Lung (tissue), 11 donors: ENCODE measurements at regions not wholly inside any gene's neighbourhood (a gene's known extent, or its start where the extent isn't known, plus 50 kb on each side); places are given as distances from the start of the nearest gene placed in this dataset.

Experiments used
- ATAC-seq: fragments of 200-7000 bp; cut with Tn5 transposase; one replicate; pipeline ENCODE4 v1.9.1; 2020; ENCODE audit warnings: moderate number of reproducible peaks; ENCODE audit not compliant: insufficient read depth, low FRiP score
- DNase-seq, 3 donors: peaks; one replicate each; pipeline ENCODE4 v3.0.0-alpha.2; 2013 to 2017
- H3K27ac ChIP-seq, 2 donors: one replicate each; pipeline ENCODE4 v1.5.1; 2013; ENCODE audit warnings: mild to moderate bottlenecking in 2 of 2, moderate library complexity in 2 of 2, control low read depth in 1 of 2, inconsistent platforms in 1 of 2, low read depth in 1 of 2, low read length in 1 of 2
- H3K27me3 ChIP-seq, 3 donors: one replicate each; pipeline ENCODE4 v1.5.1; 2013; ENCODE audit warnings: low read length in 2 of 3; ENCODE audit not compliant: control insufficient read depth in 3 of 3, insufficient read depth in 3 of 3
- H3K36me3 ChIP-seq, 4 donors: one replicate each; pipeline ENCODE4 v1.5.1; 2013; ENCODE audit warnings: low read length in 4 of 4, mild to moderate bottlenecking in 1 of 4, moderate library complexity in 1 of 4; ENCODE audit not compliant: control insufficient read depth in 4 of 4, insufficient read depth in 4 of 4
- H3K4me1 ChIP-seq, 5 donors: one replicate each; pipeline ENCODE4 v1.5.1; 2013; ENCODE audit warnings: low read length in 5 of 5, mild to moderate bottlenecking in 2 of 5, moderate library complexity in 1 of 5; ENCODE audit not compliant: control insufficient read depth in 5 of 5, insufficient read depth in 5 of 5
- H3K4me3 ChIP-seq: one replicate; pipeline ENCODE4 v1.5.1; 2013; ENCODE audit warnings: mild to moderate bottlenecking, control low read depth, moderate library complexity
- H3K9ac ChIP-seq, 2 donors: one replicate each; pipeline ENCODE4 v1.5.1; 2013; ENCODE audit warnings: low read length in 2 of 2, control low read depth in 1 of 2; ENCODE audit not compliant: insufficient read depth in 1 of 2
- H3K9me3 ChIP-seq, 4 donors: one replicate each; pipeline ENCODE4 v1.5.1; 2013; ENCODE audit warnings: low read length in 3 of 4, mild to moderate bottlenecking in 1 of 4, moderate library complexity in 1 of 4; ENCODE audit not compliant: control insufficient read depth in 4 of 4, insufficient read depth in 3 of 4
- CTCF ChIP-seq: IDR thresholded peaks from 2 replicates; pipeline ENCODE4 v1.5.1; 2012; ENCODE audit warnings: mild to moderate bottlenecking; ENCODE audit errors: control extremely low read depth, extremely low read depth
- WGBS, 2 donors: extraction: QIAGEN DNeasy Blood & Tissue Kit; methylation state at CpG; one replicate each; pipeline ENCODE4 v1.1.7; 2013; 5-methylcytosine and 5-hydroxymethylcytosine counted together
- donor health status: control.
- donor health status: control.
- donor health status: Bipolar disorder and iron deficiency.
- donor health status: healthy.
- donor health status: DM: yes; HTN: yes; CAD: no.

- WGBS, 2 donors, result 73 to 82% methylated on average over 3 of the region's 3 CpGs
- Histone ChIP-seq H3K27me3 (no peaks in the 10 kb centered on the region), H3K36me3 (no peaks in the 10 kb centered on the region), H3K4me3 (no peak overlapping the region), H3K4me1 (no peaks in the 10 kb centered on the region), H3K9ac (no peak overlapping the region), H3K27ac (no peak overlapping the region), H3K9me3 (no peaks in the 10 kb centered on the region)
- TF ChIP-seq CTCF, result no peak
- ATAC-seq (no peak), DNase-seq (peak in 2 of 3 donors; percentile 40 to 64)
Measured at GRCh38 chr2:40964509-40965250, 512.8 kb upstream of the SLC8A1 start.

- no peak overlapping the region for H3K9ac ChIP-seq
- H3K9me3 ChIP-seq, result no peaks in the 10 kb centered on the region
- TF ChIP-seq CTCF, result no peak
- DNase-seq (no peak), ATAC-seq (no peak)
- WGBS, 2 donors, result 87 to 95% methylated on average over 4 of the region's 4 CpGs
- H3K4me3 ChIP-seq, result no peak overlapping the region
- no peaks in the 10 kb centered on the region for H3K36me3 ChIP-seq
- H3K27ac ChIP-seq, result no peak overlapping the region
- H3K27me3 ChIP-seq, result no peaks in the 10 kb centered on the region
- H3K4me1 ChIP-seq, result no peaks in the 10 kb centered on the region
Measured at GRCh38 chr2:40967451-40967850, 515.6 kb upstream of the SLC8A1 start.

- Histone ChIP-seq H3K27ac (no peak overlapping the region), H3K9ac (no peak overlapping the region), H3K4me3 (no peak overlapping the region), H3K4me1 (no peaks in the 10 kb centered on the region), H3K36me3 (no peaks in the 10 kb centered on the region), H3K9me3 (no peaks in the 10 kb centered on the region), H3K27me3 (no peaks in the 10 kb centered on the region)
- no peak for DNase-seq
- no peak for ATAC-seq
- no peak for TF ChIP-seq CTCF
- 81 to 88% methylated on average over 4 of the region's 4 CpGs for WGBS, 2 donors
Measured at GRCh38 chr2:40975151-40975550, 523.3 kb upstream of the SLC8A1 start.

GRCh38 chr2:40997362-40997761, 545.5 kb upstream of the SLC8A1 start:
- 80 to 91% methylated on average over 4 of the region's 4 CpGs for WGBS, 2 donors
- DNase-seq (no peak), ATAC-seq (no peak)
- Histone ChIP-seq H3K27ac (no peak overlapping the region), H3K36me3 (no peaks in the 10 kb centered on the region), H3K9me3 (no peaks in the 10 kb centered on the region), H3K27me3 (no peaks in the 10 kb centered on the region), H3K9ac (no peak overlapping the region), H3K4me1 (no peaks in the 10 kb centered on the region), H3K4me3 (no peak overlapping the region)
- TF ChIP-seq CTCF, result no peak
